Kidney glomerular epithelial cell (primary cell): ENCODE measurements at regions not wholly inside any gene's neighbourhood (a gene's known extent, or its start where the extent isn't known, plus 50 kb on each side); places are given as distances from the start of the nearest gene placed in this dataset.

Source experiments
- DNase-seq: peaks from one replicate; lab custom pipeline; 2025; lab: John Stamatoyannopoulos, UW

DNA sequence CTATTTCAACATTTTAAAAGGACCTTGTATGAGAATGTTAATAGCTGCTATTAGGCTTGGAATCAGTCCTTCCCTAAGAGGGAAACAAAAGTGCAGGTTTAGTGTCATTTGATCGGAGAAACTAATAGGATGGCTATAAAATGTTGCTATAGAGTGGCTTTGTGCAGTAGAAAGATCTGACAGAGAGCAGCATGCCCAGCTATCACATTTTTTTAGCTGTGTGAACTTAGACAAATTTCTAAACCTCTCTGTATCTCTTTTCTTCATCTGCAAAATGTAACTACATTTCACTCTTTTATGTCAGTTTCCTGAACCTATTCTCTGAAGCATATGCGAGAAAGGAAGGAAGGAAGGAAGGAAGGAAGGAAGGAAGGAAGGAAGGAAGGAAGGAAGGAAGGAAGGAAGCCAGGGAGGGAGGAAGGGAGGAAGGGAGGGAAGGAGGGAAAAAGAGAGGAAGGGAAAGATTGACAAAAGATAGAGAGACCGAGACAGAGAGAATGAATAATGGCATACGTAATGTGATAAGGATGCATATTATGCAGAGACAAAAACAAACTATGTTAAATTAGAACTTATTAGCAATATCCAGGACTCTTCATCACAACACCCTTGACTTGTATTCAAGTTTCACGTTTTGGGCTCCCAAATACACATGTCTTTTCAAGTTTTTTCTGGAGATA, 52.6 kb upstream of the CDH8 start:
- no peak for DNase-seq
